Neuronal stem cell (in vitro differentiated cells): ENCODE measurements at regions not wholly inside any gene's neighbourhood (a gene's known extent, or its start where the extent isn't known, plus 50 kb on each side); places are given as distances from the start of the nearest gene placed in this dataset.

Experiments used
- DNase-seq: peaks from one replicate; pipeline ENCODE4 v3.0.0-alpha.2; 2013; ENCODE audit warnings: low spot score
- H2AFZ ChIP-seq: one replicate; pipeline ENCODE4 v1.6.1; 2013; ENCODE audit warnings: mild to moderate bottlenecking, low read length, inconsistent platforms
- H2AK5ac ChIP-seq: 2 replicates; pipeline ENCODE4 v1.6.1; 2013; ENCODE audit warnings: low read depth, mild to moderate bottlenecking, inconsistent platforms, low read length, moderate library complexity, mixed read lengths
- H2BK120ac ChIP-seq: 2 replicates; pipeline ENCODE4 v1.6.1; 2013; ENCODE audit warnings: low read depth, mild to moderate bottlenecking, inconsistent platforms, low read length, moderate library complexity, mixed read lengths
- H2BK12ac ChIP-seq: one replicate; pipeline ENCODE4 v1.6.1; 2013; ENCODE audit warnings: low read length, inconsistent platforms
- H2BK15ac ChIP-seq: 2 replicates; pipeline ENCODE4 v1.6.1; 2013; ENCODE audit warnings: mild to moderate bottlenecking, low read length, inconsistent platforms, mixed read lengths
- H2BK5ac ChIP-seq: one replicate; pipeline ENCODE4 v1.6.1; 2013; ENCODE audit warnings: inconsistent platforms, mild to moderate bottlenecking, low read length, moderate library complexity
- H3K14ac ChIP-seq: one replicate; pipeline ENCODE4 v1.6.1; 2013; ENCODE audit warnings: low read length, inconsistent platforms
- H3K18ac ChIP-seq: 2 replicates; pipeline ENCODE4 v1.6.1; 2013; ENCODE audit warnings: low read length, inconsistent platforms
- H3K23ac ChIP-seq: 2 replicates; pipeline ENCODE4 v1.6.1; 2013; ENCODE audit warnings: low read depth, mild to moderate bottlenecking, mixed read lengths, low read length, inconsistent platforms; ENCODE audit not compliant: poor library complexity
- H3K27ac ChIP-seq: replicated peaks from 3 replicates; pipeline ENCODE4 v1.5.1; 2013; ENCODE audit warnings: low read length, inconsistent platforms
- H3K27me3 ChIP-seq, 3 experiments: 2 replicates each; pipeline ENCODE4 v1.6.1; 2013; ENCODE audit warnings: low read length in 3 of 3, mild to moderate bottlenecking in 2 of 3, inconsistent platforms in 1 of 3, low read depth in 1 of 3, mixed read lengths in 1 of 3, moderate library complexity in 1 of 3; ENCODE audit not compliant: control insufficient read depth in 3 of 3, insufficient read depth in 3 of 3
- H3K36me3 ChIP-seq, 2 donors: replicated peaks in 1 of 2; 2 replicates each; pipeline ENCODE4 v1.6.1; 2013; ENCODE audit warnings: low read length in 2 of 2; ENCODE audit not compliant: control insufficient read depth in 2 of 2, insufficient read depth in 2 of 2
- H3K4ac ChIP-seq: 2 replicates; pipeline ENCODE4 v1.6.1; 2013; ENCODE audit warnings: inconsistent platforms, mild to moderate bottlenecking, low read length, moderate library complexity
- H3K4me1 ChIP-seq, 2 donors: 1 replicate in 1 of 2; 2 replicates in 1 of 2; pipeline ENCODE4 v1.6.1; 2013; ENCODE audit warnings: low read length in 2 of 2, low read depth in 1 of 2; ENCODE audit not compliant: control insufficient read depth in 2 of 2, insufficient read depth in 1 of 2
- H3K4me2 ChIP-seq: one replicate; pipeline ENCODE4 v1.6.1; 2013; ENCODE audit warnings: mild to moderate bottlenecking, low read length, inconsistent platforms; ENCODE audit not compliant: insufficient read depth, poor library complexity, severe bottlenecking
- H3K4me3 ChIP-seq, 2 donors: 2 replicates each; pipeline ENCODE4 v1.5.1; 2013; ENCODE audit warnings: low read length in 2 of 2, mild to moderate bottlenecking in 2 of 2, inconsistent platforms in 1 of 2, moderate library complexity in 1 of 2
- H3K79me1 ChIP-seq: one replicate; pipeline ENCODE4 v1.6.1; 2013; ENCODE audit warnings: low read depth, mild to moderate bottlenecking, inconsistent platforms, low read length, moderate library complexity
- H3K9ac ChIP-seq: one replicate; pipeline ENCODE4 v1.6.1; 2013; ENCODE audit warnings: mild to moderate bottlenecking, low read depth, low read length, inconsistent platforms; ENCODE audit not compliant: poor library complexity
- H3K9me3 ChIP-seq, 2 donors: replicated peaks in 1 of 2; 2 replicates each; pipeline versions ENCODE3 to v1.6.1; 2013; ENCODE audit warnings: low read length in 2 of 2, mild to moderate bottlenecking in 2 of 2, inconsistent platforms in 1 of 2, low read depth in 1 of 2, mixed read lengths in 1 of 2, moderate library complexity in 1 of 2; ENCODE audit not compliant: control insufficient read depth in 2 of 2, insufficient read depth in 1 of 2
- H4K8ac ChIP-seq: one replicate; pipeline ENCODE4 v1.6.1; 2013; ENCODE audit warnings: low read depth, mild to moderate bottlenecking, inconsistent platforms, low read length, moderate library complexity
- H4K91ac ChIP-seq: one replicate; pipeline ENCODE4 v1.6.1; 2013; ENCODE audit warnings: low read length, low read depth, mild to moderate bottlenecking, inconsistent platforms; ENCODE audit not compliant: poor library complexity
- WGBS, 2 donors: extraction: QIAGEN DNeasy Blood & Tissue Kit; methylation state at CpG; one replicate each; pipeline ENCODE4 v1.1.7; 2013; ENCODE audit warnings: missing lambda C conversion rate in 2 of 2, mixed read lengths in 1 of 2; ENCODE audit not compliant: insufficient read length in 2 of 2, insufficient replicate concordance in 1 of 2; ENCODE audit errors: extremely low coverage in 2 of 2; 5-methylcytosine and 5-hydroxymethylcytosine counted together

DNA sequence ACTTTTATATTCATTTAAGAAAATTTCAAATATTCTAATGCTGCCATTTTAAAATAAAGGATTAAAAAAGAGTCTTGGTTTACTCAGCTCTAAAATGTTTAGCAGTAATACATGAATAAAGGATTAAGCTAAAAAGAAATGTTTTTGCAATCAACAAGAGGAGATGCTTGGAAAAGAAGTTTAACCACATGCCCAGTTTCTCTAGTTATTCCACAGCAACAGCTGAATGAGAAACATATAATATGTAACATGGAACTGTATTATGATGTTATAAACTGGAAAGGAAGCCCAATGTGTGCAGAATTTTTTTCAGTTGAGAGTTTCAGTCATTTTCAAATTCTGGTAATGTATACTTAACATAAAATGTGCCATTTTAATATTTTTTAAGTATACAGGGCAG is 76.5 kb upstream of the ALDH1A1 start:
- no peak overlapping the region for H2BK120ac ChIP-seq
- H3K4me3 ChIP-seq, result no peak overlapping the region
- no peak overlapping the region for H2AFZ ChIP-seq
- H4K91ac ChIP-seq, result no peak overlapping the region
- H2BK5ac ChIP-seq, result no peak overlapping the region
- no peaks in the 10 kb centered on the region for H3K36me3 ChIP-seq
- no peak overlapping the region for H2AK5ac ChIP-seq
- no peak overlapping the region for H3K4me2 ChIP-seq
- H2BK15ac ChIP-seq, result no peak overlapping the region
- no peak overlapping the region for H3K27ac ChIP-seq
- DNase-seq, result no peak
- H3K14ac ChIP-seq, result no peak overlapping the region
- no peak overlapping the region for H3K18ac ChIP-seq
- no peak overlapping the region for H4K8ac ChIP-seq
- H3K9me3 ChIP-seq, result no peaks in the 10 kb centered on the region
- no peak overlapping the region for H3K9ac ChIP-seq
- no peak overlapping the region for H3K4ac ChIP-seq
- no peaks in the 10 kb centered on the region for H3K4me1 ChIP-seq
- H3K27me3 ChIP-seq, result no peaks in the 10 kb centered on the region
- H3K79me1 ChIP-seq, result no peaks in the 10 kb centered on the region
- H2BK12ac ChIP-seq, result no peak overlapping the region
- no peak overlapping the region for H3K23ac ChIP-seq

DNA sequence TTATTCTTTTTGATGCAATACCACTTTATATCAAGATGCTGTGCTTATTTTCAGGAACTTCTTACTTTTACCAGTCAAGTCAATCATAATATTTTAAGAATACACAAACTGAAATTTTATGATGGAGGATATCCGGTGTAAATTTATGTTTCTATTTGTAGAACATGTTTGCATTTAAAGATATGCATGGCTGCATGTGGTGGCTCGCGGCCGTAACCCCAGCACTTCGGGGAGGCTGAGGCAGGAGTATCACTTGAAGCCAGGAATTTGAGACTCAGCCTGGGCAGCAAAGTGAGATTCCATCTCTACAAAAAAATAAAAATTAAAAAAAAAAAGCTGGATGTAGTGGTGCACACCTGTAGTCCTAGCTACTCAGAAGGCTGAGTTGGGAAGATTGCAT is 73.5 kb upstream of the ALDH1A1 start:
- Histone ChIP-seq H2BK120ac (no peak overlapping the region), H3K18ac (no peak overlapping the region), H3K79me1 (no peaks in the 10 kb centered on the region), H2AFZ (no peak overlapping the region), H3K4me2 (no peak overlapping the region), H3K4me3 (no peak overlapping the region), H2AK5ac (no peak overlapping the region), H3K14ac (no peak overlapping the region), H3K9ac (no peak overlapping the region), H3K9me3 (no peaks in the 10 kb centered on the region), H3K27me3 (no peaks in the 10 kb centered on the region), H3K4ac (no peak overlapping the region), H2BK15ac (no peak overlapping the region), H3K23ac (no peak overlapping the region), H2BK5ac (no peak overlapping the region), H3K36me3 (no peaks in the 10 kb centered on the region), H4K91ac (no peak overlapping the region), H3K4me1 (no peaks in the 10 kb centered on the region), H4K8ac (no peak overlapping the region), H3K27ac (no peak overlapping the region), H2BK12ac (no peak overlapping the region)
- WGBS, 2 donors, result no CpG with 5 or more reads among the region's 5 CpGs
- no peak for DNase-seq

DNA sequence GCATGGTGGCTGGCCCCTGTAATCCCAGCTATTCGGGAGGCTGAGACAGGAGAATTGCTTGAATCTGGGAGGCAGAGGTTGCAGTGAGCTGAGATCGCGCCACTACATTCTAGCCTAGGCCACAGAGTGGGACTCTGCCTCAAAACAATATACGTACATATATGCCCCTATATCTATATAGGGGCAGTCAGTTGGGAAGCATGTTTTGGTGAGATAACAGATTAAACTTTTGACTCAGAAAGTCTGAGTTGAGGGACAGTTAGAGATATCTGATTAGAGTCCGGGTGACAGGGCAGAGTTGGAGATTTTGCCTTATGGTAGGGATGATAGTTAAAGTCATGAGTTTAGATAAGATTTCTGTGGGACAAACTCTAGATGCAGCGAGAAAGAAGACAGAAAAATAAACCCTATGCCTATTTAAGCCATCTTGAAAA is 71.8 kb upstream of the ALDH1A1 start:
- Histone ChIP-seq H2AK5ac (no peak overlapping the region), H3K79me1 (no peaks in the 10 kb centered on the region), H2BK120ac (no peak overlapping the region), H3K9ac (no peak overlapping the region), H3K27me3 (no peaks in the 10 kb centered on the region), H2BK5ac (no peak overlapping the region), H3K4me1 (no peaks in the 10 kb centered on the region), H3K4me2 (no peak overlapping the region), H3K9me3 (no peaks in the 10 kb centered on the region), H2BK15ac (no peak overlapping the region), H3K36me3 (no peaks in the 10 kb centered on the region), H2AFZ (no peak overlapping the region), H3K4ac (no peak overlapping the region), H3K27ac (no peak overlapping the region), H4K8ac (no peak overlapping the region), H4K91ac (no peak overlapping the region), H3K18ac (no peak overlapping the region), H3K23ac (no peak overlapping the region), H3K4me3 (no peak overlapping the region), H2BK12ac (no peak overlapping the region), H3K14ac (no peak overlapping the region)
- DNase-seq, result no peak
- WGBS, 2 donors, result no CpG with 5 or more reads among the region's 6 CpGs

DNA sequence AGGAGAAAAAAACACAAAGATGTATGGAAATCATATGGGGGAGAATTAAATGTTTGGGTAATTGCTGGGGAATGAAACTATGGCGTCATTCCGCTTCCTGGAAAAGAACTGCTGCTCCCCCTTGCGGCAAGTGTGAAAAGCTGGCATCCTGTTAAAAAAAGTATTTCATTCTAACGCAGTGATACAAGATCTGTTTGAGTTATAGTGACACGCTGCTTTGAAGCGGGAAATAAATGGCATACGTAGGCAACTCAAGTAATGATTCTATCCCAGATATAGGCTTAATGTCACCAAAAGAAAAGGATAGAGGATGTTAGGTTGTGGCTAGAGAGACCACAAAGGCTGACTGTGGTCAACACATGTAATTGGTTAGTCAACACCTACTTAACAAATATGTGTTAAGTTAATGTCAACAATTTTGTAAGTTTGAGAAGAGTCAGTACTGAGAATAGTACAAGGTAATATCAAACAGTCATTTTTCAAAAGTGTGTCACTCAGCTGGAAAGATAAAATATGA is 70.2 kb upstream of the ALDH1A1 start:
- no peak overlapping the region for H2BK15ac ChIP-seq
- no peak overlapping the region for H2AFZ ChIP-seq
- no CpG with 5 or more reads among the region's 7 CpGs for WGBS, 2 donors
- H3K27me3 ChIP-seq, result no peaks in the 10 kb centered on the region
- no peak overlapping the region for H3K14ac ChIP-seq
- no peak overlapping the region for H2BK120ac ChIP-seq
- no peak overlapping the region for H3K18ac ChIP-seq
- H3K36me3 ChIP-seq, result no peaks in the 10 kb centered on the region
- peak; percentile 43 for DNase-seq
- no peak overlapping the region for H2BK5ac ChIP-seq
- no peak overlapping the region for H2AK5ac ChIP-seq
- H3K9me3 ChIP-seq, result peaks cover 0 to 4% of the 10 kb centered on the region in 2 donors
- H4K91ac ChIP-seq, result no peak overlapping the region
- H4K8ac ChIP-seq, result no peak overlapping the region
- H3K27ac ChIP-seq, result no peak overlapping the region
- no peak overlapping the region for H3K23ac ChIP-seq
- H2BK12ac ChIP-seq, result no peak overlapping the region
- no peak overlapping the region for H3K9ac ChIP-seq
- no peaks in the 10 kb centered on the region for H3K4me1 ChIP-seq
- H3K4me2 ChIP-seq, result no peak overlapping the region
- H3K4me3 ChIP-seq, result no peak overlapping the region
- no peaks in the 10 kb centered on the region for H3K79me1 ChIP-seq
- H3K4ac ChIP-seq, result no peak overlapping the region
